ENCODE measurements at regions not wholly inside any gene's neighbourhood (a gene's known extent, or its start where the extent isn't known, plus 50 kb on each side); places are given as distances from the start of the nearest gene placed in this dataset.

DNA sequence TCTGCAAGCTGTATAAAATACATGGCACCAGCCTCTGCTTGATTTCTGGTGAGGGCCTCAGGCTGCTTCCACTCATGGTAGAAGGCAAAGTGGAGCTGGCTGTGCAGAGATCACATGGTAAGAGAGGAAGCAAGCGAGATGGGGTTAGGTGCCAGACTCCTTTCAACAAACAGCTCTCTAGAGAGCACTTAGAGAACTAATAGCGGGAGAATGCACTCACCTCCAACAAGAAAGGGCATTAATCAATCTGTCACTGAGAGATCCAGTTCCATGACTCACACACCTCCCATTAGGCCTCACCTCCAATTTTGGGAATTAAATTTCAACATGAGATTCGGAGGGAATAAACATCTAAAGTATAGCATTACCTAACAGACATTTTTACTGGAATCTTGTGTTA lies 644.1 kb upstream of the ARRDC4 start:
- Histone ChIP-seq H3K27me3 (ENCODE audit: control insufficient read depth, extremely low read depth, insufficient read depth, low read length) (no peaks in the 10 kb centered on the region), H4K20me1 (ENCODE audit: control insufficient read depth, extremely low read depth, insufficient read depth, low read length) (no peaks in the 10 kb centered on the region), H3K9me3 (ENCODE audit: control insufficient read depth, low read depth, low read length) (peaks cover 3% of the 10 kb centered on the region), H3K4me3 (ENCODE audit: control insufficient read depth in 2 of 3, extremely low read depth in 1 of 3, insufficient read depth in 2 of 3, low read depth in 1 of 3, low read length in 3 of 3) (no peak overlapping the region), H3K79me2 (ENCODE audit: control insufficient read depth, insufficient read depth, low read length) (no peaks in the 10 kb centered on the region), H3K4me1 (ENCODE audit: control insufficient read depth, extremely low read depth, insufficient read depth, low read length) (no peaks in the 10 kb centered on the region), H3K27ac (ENCODE audit: control insufficient read depth, insufficient read depth, low read length) (no peak overlapping the region), H3K4me2 (ENCODE audit: control insufficient read depth, extremely low read depth, insufficient read depth, low read depth, low read length) (no peak overlapping the region), H3K9me1 (ENCODE audit: control insufficient read depth, extremely low read depth, insufficient read depth, low read length) (no peaks in the 10 kb centered on the region), H3K9ac (ENCODE audit: control insufficient read depth, extremely low read depth, insufficient read depth, low read length) (no peak overlapping the region), H2AFZ (ENCODE audit: control insufficient read depth, low read length) (no peak overlapping the region), H3K36me3 (ENCODE audit: control insufficient read depth in 2 of 2, extremely low read depth in 1 of 2, insufficient read depth in 2 of 2, low read length in 2 of 2) (no peaks in the 10 kb centered on the region)
- DNase-seq (ENCODE audit: low read depth, low spot score) (no peak), FAIRE-seq (no peak)
- dilution Hi-C loops (cut with MboI; ENCODE audit: extremely low pct_ligation_motif_present, low sequenced_read_pairs), result no loop called here
- no peak for TF ChIP-seq EZH2 (IDR thresholded peaks at IDR 0.05; ENCODE audit: low read length)
- TF ChIP-seq, protein P1, sequence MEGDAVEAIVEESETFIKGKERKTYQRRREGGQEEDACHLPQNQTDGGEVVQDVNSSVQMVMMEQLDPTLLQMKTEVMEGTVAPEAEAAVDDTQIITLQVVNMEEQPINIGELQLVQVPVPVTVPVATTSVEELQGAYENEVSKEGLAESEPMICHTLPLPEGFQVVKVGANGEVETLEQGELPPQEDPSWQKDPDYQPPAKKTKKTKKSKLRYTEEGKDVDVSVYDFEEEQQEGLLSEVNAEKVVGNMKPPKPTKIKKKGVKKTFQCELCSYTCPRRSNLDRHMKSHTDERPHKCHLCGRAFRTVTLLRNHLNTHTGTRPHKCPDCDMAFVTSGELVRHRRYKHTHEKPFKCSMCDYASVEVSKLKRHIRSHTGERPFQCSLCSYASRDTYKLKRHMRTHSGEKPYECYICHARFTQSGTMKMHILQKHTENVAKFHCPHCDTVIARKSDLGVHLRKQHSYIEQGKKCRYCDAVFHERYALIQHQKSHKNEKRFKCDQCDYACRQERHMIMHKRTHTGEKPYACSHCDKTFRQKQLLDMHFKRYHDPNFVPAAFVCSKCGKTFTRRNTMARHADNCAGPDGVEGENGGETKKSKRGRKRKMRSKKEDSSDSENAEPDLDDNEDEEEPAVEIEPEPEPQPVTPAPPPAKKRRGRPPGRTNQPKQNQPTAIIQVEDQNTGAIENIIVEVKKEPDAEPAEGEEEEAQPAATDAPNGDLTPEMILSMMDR (optimal IDR thresholded peaks at IDR 0.05 in 1 of 3, IDR thresholded peaks at IDR 0.05 in 1 of 3, conservative IDR thresholded peaks at IDR 0.05 in 1 of 3; ENCODE audit: extremely low read depth in 1 of 3, insufficient read depth in 2 of 3, low read length in 3 of 3), result no peak

DNA sequence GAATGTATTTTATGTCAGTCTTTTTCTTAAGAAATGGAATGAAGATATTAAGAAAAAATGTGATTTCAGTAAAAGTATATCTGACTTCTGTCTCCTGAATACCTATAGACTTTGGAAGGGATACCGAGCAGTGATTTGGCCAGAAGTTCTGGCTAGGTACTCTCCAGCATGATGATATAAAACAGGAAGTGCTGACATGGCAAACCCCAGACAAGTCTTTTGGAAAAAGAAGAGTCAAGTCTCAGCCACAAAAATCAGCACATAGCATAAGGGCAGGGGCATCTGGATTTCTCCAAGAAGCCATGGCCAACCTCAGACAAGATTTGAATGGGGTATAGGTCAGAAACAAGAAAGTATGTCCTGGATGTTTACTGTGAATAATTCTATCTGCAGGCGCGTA lies 643.3 kb upstream of the ARRDC4 start:
- Histone ChIP-seq H3K9ac (ENCODE audit: control insufficient read depth, extremely low read depth, insufficient read depth, low read length) (no peak overlapping the region), H3K79me2 (ENCODE audit: control insufficient read depth, insufficient read depth, low read length) (no peaks in the 10 kb centered on the region), H2AFZ (ENCODE audit: control insufficient read depth, low read length) (no peak overlapping the region), H3K27ac (ENCODE audit: control insufficient read depth, insufficient read depth, low read length) (no peak overlapping the region), H3K9me3 (ENCODE audit: control insufficient read depth, low read depth, low read length) (peaks cover 3% of the 10 kb centered on the region), H3K4me3 (ENCODE audit: control insufficient read depth in 2 of 3, extremely low read depth in 1 of 3, insufficient read depth in 2 of 3, low read depth in 1 of 3, low read length in 3 of 3) (no peak overlapping the region), H3K4me2 (ENCODE audit: control insufficient read depth, extremely low read depth, insufficient read depth, low read depth, low read length) (no peak overlapping the region), H3K36me3 (ENCODE audit: control insufficient read depth in 2 of 2, extremely low read depth in 1 of 2, insufficient read depth in 2 of 2, low read length in 2 of 2) (no peaks in the 10 kb centered on the region), H3K9me1 (ENCODE audit: control insufficient read depth, extremely low read depth, insufficient read depth, low read length) (no peaks in the 10 kb centered on the region), H4K20me1 (ENCODE audit: control insufficient read depth, extremely low read depth, insufficient read depth, low read length) (no peaks in the 10 kb centered on the region), H3K27me3 (ENCODE audit: control insufficient read depth, extremely low read depth, insufficient read depth, low read length) (no peaks in the 10 kb centered on the region), H3K4me1 (ENCODE audit: control insufficient read depth, extremely low read depth, insufficient read depth, low read length) (no peaks in the 10 kb centered on the region)
- FAIRE-seq (no peak), DNase-seq (ENCODE audit: low read depth, low spot score) (no peak)
- TF ChIP-seq EZH2 (IDR thresholded peaks at IDR 0.05; ENCODE audit: low read length), result no peak
- TF ChIP-seq, protein P1 (optimal IDR thresholded peaks at IDR 0.05 in 1 of 3, IDR thresholded peaks at IDR 0.05 in 1 of 3, conservative IDR thresholded peaks at IDR 0.05 in 1 of 3; ENCODE audit: extremely low read depth in 1 of 3, insufficient read depth in 2 of 3, low read length in 3 of 3), result no peak
- dilution Hi-C loops (cut with MboI; ENCODE audit: extremely low pct_ligation_motif_present, low sequenced_read_pairs), result no loop called here
